HG02973 (cell line): ENCODE measurements at regions not wholly inside any gene's neighbourhood (a gene's known extent, or its start where the extent isn't known, plus 50 kb on each side); places are given as distances from the start of the nearest gene placed in this dataset.
"Not testable (repeated sequence)": the region's sequence is repeated elsewhere in the genome, so short reads cannot be mapped to it uniquely, and the experiment has no call there.

Experiments used
- ATAC-seq: cut with Tn5 transposase; IDR thresholded peaks from one replicate; pipeline ENCODE4 v1.9.1; 2021; ENCODE audit warnings: moderate library complexity; ENCODE audit not compliant: unreplicated experiment

- ATAC-seq = no peak
These were observed 108.1 kb downstream of the MAP3K21 start for GRCh38 chr1:233435622-233436021.

- no peak for ATAC-seq
These were observed 112.2 kb downstream of the MAP3K21 start for GRCh38 chr1:233439721-233440120.

DNA sequence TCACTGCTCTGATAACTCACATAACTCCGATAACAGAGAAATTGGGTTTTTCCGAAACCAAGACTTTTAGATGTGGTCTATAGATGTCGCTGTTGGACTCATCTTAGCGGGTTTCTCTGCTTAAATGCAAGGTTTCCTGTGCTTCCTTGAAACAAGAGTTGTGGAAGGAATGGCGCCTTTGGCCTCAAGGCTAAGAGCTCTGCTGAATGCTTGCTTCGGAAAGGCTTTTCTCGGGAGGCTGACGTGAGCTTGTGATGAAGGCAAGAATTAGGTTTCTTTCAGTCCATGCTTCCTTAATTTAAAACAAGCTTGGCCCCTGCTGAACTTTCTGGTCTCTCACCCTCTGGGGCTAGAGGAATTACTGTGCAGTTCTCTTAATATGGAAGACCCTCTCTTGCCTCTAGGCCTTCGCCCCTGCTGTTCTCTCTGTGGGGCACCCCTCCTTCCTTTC, 113.5 kb downstream of the MAP3K21 start:
- ATAC-seq = peak; percentile 50

- no peak for ATAC-seq
These were observed 114.7 kb downstream of the MAP3K21 start for GRCh38 chr1:233442026-233442780.

DNA sequence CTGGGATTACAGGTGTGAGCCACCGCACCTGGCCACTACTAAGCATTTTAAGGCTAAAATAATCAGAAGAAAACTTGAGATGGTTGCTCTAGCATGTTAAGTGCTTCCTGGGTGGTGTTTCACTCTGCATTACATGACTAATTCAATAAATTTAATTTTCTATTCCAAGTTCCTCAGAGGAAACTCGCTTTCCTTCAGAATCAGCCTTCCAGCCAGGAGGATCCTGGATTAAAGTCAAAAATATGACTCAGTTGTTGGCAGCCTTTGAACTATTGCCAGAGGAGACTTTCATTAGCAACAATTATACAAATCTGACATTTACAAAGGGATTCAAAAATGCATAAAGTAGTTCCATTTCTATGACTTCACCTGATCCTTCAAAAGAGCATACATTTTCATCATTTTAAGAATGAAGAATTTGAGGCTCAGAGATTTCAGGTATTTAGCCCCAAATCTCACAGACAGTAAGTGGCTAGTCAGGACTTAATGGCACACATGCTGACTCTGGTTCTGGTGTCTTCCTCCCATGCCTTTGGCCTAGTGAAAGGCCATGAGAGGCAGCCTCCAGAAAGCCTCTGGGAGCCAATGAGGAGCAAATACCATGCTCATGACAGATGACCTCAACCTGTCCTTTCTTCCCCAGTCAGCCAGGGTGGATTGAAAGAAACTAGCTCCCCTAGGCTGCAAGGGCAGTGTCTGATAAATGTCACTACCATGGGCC, 115.7 kb downstream of the MAP3K21 start:
- no peak for ATAC-seq

DNA sequence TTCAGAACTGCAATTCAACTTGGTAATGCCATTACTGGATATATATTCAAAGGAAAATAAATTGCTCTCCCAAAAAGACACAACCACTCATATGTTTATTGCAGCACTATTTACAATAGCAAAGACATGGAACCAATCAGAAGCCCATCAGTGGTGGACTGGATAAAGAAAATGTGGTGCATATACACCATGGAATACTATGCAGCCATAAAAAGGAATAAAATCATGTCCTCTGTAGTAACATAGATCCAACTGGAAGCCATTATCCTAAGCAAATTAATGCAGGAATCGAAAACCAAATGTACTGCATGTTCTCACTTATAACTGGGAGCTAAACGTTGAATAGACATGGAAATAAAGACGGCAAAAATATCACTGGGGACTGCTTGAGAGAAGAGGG, 117.0 kb downstream of the MAP3K21 start:
- no peak for ATAC-seq

DNA sequence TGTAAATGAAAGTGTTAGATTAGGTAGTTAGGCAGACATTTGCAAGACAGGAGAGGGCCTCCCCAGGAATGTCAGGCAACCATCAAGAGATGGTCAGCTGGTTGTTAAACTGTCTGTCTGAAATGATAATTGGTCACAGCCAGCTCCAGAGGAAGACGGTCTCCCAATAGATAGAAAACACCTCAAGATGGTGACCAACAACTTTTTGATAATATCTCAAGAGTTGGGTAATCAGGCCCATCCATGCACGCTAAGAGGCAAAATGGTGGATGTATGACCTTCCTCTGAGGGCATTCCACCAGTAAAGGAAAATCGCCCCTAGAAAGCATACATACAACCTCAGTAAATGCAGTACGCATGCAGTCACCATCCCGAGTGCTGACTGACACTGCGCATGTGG, 118.2 kb downstream of the MAP3K21 start:
- no peak for ATAC-seq

- ATAC-seq = no peak
These were observed 119.4 kb downstream of the MAP3K21 start for GRCh38 chr1:233446935-233447334.

- ATAC-seq = no peak
These were observed 120.7 kb downstream of the MAP3K21 start for GRCh38 chr1:233448109-233448689.

DNA sequence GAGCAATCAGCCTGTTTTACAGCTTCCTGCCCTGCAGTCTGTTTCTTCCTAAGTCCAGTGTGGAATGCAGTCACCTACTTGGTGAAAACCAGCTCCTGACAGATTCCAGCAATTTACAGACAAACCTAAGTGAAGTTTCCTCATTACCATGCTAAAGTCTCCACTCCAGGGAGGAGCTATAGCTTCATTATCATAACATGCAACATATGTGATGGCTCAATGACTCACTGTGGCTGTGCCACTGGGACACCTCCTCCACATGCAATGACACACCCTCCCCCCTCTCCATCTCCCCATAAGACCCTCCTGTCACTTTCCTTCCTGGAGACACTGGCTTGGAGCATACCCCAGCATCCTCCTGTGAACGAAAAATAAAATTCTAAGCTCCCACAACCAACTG, 125.2 kb downstream of the MAP3K21 start:
- ATAC-seq = no peak

GRCh38 chr1:233453433-233454200, 126.1 kb downstream of the MAP3K21 start:
- ATAC-seq = no peak

DNA sequence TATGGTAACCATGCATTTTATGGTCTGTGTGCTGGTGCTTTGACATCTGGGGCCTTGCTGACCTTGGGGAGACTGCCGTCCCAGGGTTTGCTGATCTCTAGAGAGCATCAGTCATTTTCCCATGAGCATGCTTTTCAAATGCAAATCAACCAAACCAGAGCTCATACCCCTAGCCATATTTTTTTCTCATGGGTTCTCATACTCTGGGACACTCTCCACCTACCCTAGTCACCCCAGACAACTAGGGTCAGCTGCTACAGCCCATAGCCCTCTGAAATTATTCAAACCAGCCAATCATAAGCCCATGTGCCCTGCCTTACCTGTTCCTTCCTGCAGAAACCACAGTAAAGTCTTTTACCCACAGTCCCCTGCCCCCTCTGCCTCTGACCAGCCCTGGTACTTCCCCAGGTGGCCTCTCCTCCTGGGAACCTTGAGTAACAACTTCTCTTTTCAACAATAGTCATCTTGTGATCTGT, 132.0 kb downstream of the MAP3K21 start:
- peak; percentile 52 for ATAC-seq

DNA sequence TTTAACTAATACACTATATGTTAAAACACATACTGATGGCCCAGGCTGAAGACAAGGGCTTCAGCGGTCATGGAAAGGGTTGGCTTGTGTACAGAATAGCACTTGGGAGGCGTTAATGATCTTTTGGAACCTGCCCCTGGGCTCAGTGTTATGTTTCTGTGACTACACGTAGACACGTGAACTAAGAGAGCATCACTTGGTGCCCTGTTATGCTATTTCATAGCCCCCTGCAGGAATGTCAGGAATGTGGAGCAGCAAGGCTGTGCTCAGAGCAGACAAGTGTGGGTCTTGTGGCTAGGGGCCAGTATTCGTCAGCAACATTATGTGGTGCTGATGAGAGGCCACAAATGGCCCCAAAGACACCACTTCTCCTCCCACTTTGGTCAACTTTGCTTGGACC, 132.4 kb downstream of the MAP3K21 start:
- ATAC-seq = no peak

- no peak for ATAC-seq
These were observed 133.2 kb downstream of the MAP3K21 start for GRCh38 chr1:233460692-233461091.

DNA sequence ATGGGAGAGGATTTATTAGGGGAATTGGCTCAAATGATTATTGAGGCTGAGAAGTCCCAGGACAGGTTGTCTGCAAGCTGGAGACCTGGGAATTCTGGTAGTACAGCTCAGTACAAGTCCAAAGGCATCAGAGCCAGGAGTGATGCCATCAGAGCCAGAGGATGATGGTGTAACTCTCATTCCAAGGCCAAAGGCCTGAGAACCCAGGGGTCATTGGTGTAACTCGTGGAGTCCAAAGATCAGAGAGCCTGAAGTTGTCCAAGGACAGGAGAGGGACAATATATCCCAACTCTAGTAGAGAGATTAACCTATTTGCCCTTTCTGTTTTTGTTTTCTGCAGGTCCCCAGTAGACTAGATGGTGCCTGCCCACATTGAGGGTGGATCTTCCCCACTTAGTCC, 134.3 kb downstream of the MAP3K21 start:
- no peak for ATAC-seq

- ATAC-seq = no peak
These were observed 135.8 kb downstream of the MAP3K21 start for GRCh38 chr1:233463333-233463732.

GRCh38 chr1:233465745-233466343, 138.3 kb downstream of the MAP3K21 start:
- no peak for ATAC-seq

DNA sequence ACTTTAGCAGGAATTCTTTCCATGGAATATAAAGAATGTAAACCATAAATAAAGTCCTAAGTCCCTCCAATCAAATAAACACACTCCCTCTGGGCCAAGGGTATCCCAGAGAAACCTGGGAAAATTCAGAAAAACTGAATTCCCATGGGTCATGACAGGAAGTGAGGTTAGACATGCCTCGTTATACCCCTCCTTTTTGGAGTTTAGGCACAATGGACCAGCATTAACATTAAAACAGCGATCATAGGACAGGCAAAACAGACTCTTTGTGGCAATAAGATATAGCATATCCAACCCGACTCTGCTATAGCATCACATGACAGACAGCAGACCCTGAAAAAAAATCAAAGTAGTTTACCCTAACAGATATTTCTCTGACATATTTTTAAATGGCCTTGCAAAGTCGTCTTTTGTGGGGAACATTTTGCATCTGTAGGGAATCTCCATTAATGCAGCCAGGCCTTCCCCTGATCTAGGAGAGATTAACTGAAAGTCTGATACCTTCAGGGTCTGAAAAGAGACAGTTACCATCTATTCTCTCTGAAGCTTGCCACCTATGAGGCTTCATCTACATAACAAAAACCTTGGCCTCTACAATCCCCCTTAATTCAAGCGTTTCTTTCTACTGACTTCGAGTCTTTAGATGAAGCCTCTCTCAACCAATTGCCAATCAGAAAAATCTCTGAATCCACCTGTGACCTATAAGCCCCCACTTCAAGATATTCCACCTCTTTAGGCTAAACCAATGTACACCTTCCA, 143.0 kb upstream of the KCNK1 start:
- no peak for ATAC-seq

GRCh38 chr1:233471851-233472250, 142.1 kb upstream of the KCNK1 start:
- ATAC-seq = not testable (repeated sequence)

- not testable (repeated sequence) for ATAC-seq
These were observed 141.1 kb upstream of the KCNK1 start for GRCh38 chr1:233472796-233473195.
